ENCODE measurements at regions not wholly inside any gene's neighbourhood (a gene's known extent, or its start where the extent isn't known, plus 50 kb on each side); places are given as distances from the start of the nearest gene placed in this dataset.

- DNase-seq (ENCODE audit: low spot score), result no peak
- Mint-ChIP-seq H3K4me1 (ENCODE audit: unreplicated experiment) (peaks cover 3% of the 10 kb centered on the region), H3K4me3 (ENCODE audit: unreplicated experiment) (no peak overlapping the region), H3K36me3 (ENCODE audit: low read depth, unreplicated experiment) (no peaks in the 10 kb centered on the region), H3K27me3 (ENCODE audit: unreplicated experiment) (peaks cover 3% of the 10 kb centered on the region), H3K9me3 (ENCODE audit: unreplicated experiment) (no peaks in the 10 kb centered on the region), H3K27ac (ENCODE audit: unreplicated experiment) (no peak overlapping the region)
- TF ChIP-seq, protein P1, sequence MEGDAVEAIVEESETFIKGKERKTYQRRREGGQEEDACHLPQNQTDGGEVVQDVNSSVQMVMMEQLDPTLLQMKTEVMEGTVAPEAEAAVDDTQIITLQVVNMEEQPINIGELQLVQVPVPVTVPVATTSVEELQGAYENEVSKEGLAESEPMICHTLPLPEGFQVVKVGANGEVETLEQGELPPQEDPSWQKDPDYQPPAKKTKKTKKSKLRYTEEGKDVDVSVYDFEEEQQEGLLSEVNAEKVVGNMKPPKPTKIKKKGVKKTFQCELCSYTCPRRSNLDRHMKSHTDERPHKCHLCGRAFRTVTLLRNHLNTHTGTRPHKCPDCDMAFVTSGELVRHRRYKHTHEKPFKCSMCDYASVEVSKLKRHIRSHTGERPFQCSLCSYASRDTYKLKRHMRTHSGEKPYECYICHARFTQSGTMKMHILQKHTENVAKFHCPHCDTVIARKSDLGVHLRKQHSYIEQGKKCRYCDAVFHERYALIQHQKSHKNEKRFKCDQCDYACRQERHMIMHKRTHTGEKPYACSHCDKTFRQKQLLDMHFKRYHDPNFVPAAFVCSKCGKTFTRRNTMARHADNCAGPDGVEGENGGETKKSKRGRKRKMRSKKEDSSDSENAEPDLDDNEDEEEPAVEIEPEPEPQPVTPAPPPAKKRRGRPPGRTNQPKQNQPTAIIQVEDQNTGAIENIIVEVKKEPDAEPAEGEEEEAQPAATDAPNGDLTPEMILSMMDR (IDR thresholded peaks at IDR 0.05; ENCODE audit: unreplicated experiment), result no peak
Measured at GRCh38 chr9:73780916-73781315, 629.3 kb downstream of the ANXA1 start.

DNA sequence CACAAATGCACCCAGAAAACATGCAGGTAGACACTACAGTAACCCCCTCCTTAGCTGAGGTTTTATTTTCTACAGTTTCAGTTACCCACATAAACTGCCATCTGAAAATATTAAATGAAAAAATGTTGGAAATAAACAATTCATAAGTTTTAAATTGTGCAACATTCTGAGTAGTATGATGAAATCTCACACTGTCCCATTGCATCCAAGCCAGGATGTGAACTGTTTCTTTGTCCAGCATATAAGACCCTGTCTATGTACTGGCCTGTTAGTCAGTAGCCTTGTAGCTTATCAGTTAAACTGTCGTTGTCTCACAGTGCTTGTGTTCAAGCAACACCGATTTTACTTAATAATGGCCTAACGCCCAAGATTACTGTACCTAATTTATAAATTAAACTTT, 630.5 kb downstream of the ANXA1 start:
- Mint-ChIP-seq H3K36me3 (ENCODE audit: low read depth, unreplicated experiment) (no peaks in the 10 kb centered on the region), H3K27ac (ENCODE audit: unreplicated experiment) (no peak overlapping the region), H3K9me3 (ENCODE audit: unreplicated experiment) (no peaks in the 10 kb centered on the region), H3K27me3 (ENCODE audit: unreplicated experiment) (peaks cover 4% of the 10 kb centered on the region), H3K4me1 (ENCODE audit: unreplicated experiment) (peaks cover 3% of the 10 kb centered on the region), H3K4me3 (ENCODE audit: unreplicated experiment) (no peak overlapping the region)
- no peak for DNase-seq (ENCODE audit: low spot score)
- TF ChIP-seq, protein P1 (IDR thresholded peaks at IDR 0.05; ENCODE audit: unreplicated experiment), result no peak

GRCh38 chr9:73799446-73799845, 647.8 kb downstream of the ANXA1 start:
- Mint-ChIP-seq H3K27ac (ENCODE audit: unreplicated experiment) (no peak overlapping the region), H3K27me3 (ENCODE audit: unreplicated experiment) (peaks cover 2% of the 10 kb centered on the region), H3K4me1 (ENCODE audit: unreplicated experiment) (peaks cover 2% of the 10 kb centered on the region), H3K9me3 (ENCODE audit: unreplicated experiment) (no peaks in the 10 kb centered on the region), H3K4me3 (ENCODE audit: unreplicated experiment) (no peak overlapping the region), H3K36me3 (ENCODE audit: low read depth, unreplicated experiment) (no peaks in the 10 kb centered on the region)
- TF ChIP-seq, protein P1 (IDR thresholded peaks at IDR 0.05; ENCODE audit: unreplicated experiment), result no peak
- DNase-seq (ENCODE audit: low spot score), result no peak

- peaks cover 8% of the 10 kb centered on the region for H3K4me1 Mint-ChIP-seq (ENCODE audit: unreplicated experiment)
- no peaks in the 10 kb centered on the region for H3K27me3 Mint-ChIP-seq (ENCODE audit: unreplicated experiment)
- no peaks in the 10 kb centered on the region for H3K36me3 Mint-ChIP-seq (ENCODE audit: low read depth, unreplicated experiment)
- no peak overlapping the region for H3K27ac Mint-ChIP-seq (ENCODE audit: unreplicated experiment)
- H3K4me3 Mint-ChIP-seq (ENCODE audit: unreplicated experiment), result no peak overlapping the region
- DNase-seq (ENCODE audit: low spot score), result no peak
- TF ChIP-seq, protein P1 (IDR thresholded peaks at IDR 0.05; ENCODE audit: unreplicated experiment), result no peak
- no peaks in the 10 kb centered on the region for H3K9me3 Mint-ChIP-seq (ENCODE audit: unreplicated experiment)
Measured at GRCh38 chr9:73805111-73805510, 653.4 kb downstream of the ANXA1 start.

DNA sequence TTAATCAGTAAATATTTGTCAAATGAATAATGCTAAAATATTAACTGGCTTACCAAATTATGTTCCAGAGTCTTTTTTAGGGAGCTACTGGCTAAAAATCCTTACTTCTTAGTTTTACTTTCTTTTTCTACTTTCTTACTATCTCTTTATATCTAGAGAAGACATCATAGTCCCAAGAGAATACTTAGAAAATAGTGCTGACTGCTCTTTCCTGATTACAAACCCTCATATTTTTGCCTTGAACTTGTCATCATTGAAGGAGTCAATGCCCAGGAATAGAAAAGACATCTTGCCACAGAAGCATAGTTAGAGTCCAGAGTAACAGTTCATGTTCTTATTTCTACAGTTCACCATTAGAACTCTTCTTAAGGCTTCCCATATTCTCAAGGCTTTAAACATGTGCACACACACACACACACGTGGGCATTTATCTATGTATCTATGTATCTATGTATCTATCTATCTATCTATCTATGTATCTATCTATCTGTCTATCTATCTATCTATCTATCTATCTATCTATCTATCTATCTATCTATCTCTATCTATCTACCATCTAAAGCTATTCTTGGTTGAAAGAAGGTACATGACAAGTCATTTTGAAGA, 654.3 kb downstream of the ANXA1 start:
- TF ChIP-seq, protein P1 (IDR thresholded peaks at IDR 0.05; ENCODE audit: unreplicated experiment), result no peak
- H3K9me3 Mint-ChIP-seq (ENCODE audit: unreplicated experiment), result no peaks in the 10 kb centered on the region
- H3K27me3 Mint-ChIP-seq (ENCODE audit: unreplicated experiment), result no peaks in the 10 kb centered on the region
- no peaks in the 10 kb centered on the region for H3K36me3 Mint-ChIP-seq (ENCODE audit: low read depth, unreplicated experiment)
- no peak overlapping the region for H3K27ac Mint-ChIP-seq (ENCODE audit: unreplicated experiment)
- H3K4me1 Mint-ChIP-seq (ENCODE audit: unreplicated experiment), result peaks cover 8% of the 10 kb centered on the region
- no peak overlapping the region for H3K4me3 Mint-ChIP-seq (ENCODE audit: unreplicated experiment)
- DNase-seq (ENCODE audit: low spot score), result no peak
